Prostate gland (tissue), 2 donors: ENCODE measurements at regions not wholly inside any gene's neighbourhood (a gene's known extent, or its start where the extent isn't known, plus 50 kb on each side); places are given as distances from the start of the nearest gene placed in this dataset.

ENCODE experiments used
- CTCF ChIP-seq, 4 experiments: fragments of 200-600 bp in 2 of 4; fragments of 450-650 bp in 2 of 4; sonication (generic) in 2 of 4; IDR thresholded peaks; 1 replicate in 3 of 4; 2 replicates in 1 of 4; pipeline ENCODE4 v1.5.1; 2016 to 2019; ENCODE audit warnings: antibody characterized with exemption in 4 of 4, mild to moderate bottlenecking in 2 of 4, moderate library complexity in 2 of 4
- POLR2A ChIP-seq: fragments of 450-650 bp; IDR thresholded peaks from one replicate; pipeline ENCODE4 v1.6.1; 2016; ENCODE audit warnings: antibody characterized with exemption, mild to moderate bottlenecking
- POLR2AphosphoS5 ChIP-seq: sonication (generic); formaldehyde crosslinking; IDR thresholded peaks from one replicate; pipeline ENCODE4 v1.6.1; 2017; ENCODE audit warnings: antibody characterized with exemption

GRCh38 chr18:11502368-11502767 lies 107.0 kb upstream of the SLC35G4 start:
- TF ChIP-seq CTCF (IDR thresholded peaks at IDR 0.05), result no peak
- no peak for TF ChIP-seq POLR2AphosphoS5
- TF ChIP-seq POLR2A, result no peak
